IPS DF 6.9 (cell line): ENCODE measurements at regions not wholly inside any gene's neighbourhood (a gene's known extent, or its start where the extent isn't known, plus 50 kb on each side); places are given as distances from the start of the nearest gene placed in this dataset.

Source experiments
- DNase-seq: peaks from one replicate; pipeline ENCODE4 v3.0.0-alpha.2; 2013; ENCODE audit warnings: low read depth, low spot score
- H3K27ac ChIP-seq: one replicate; pipeline ENCODE4 v1.5.1; 2013; ENCODE audit warnings: low read length, control low read depth
- H3K27me3 ChIP-seq: 2 replicates; pipeline ENCODE4 v1.6.1; 2013; ENCODE audit warnings: mild to moderate bottlenecking, low read length; ENCODE audit not compliant: control insufficient read depth, insufficient read depth
- H3K36me3 ChIP-seq: 2 replicates; pipeline ENCODE4 v1.6.1; 2013; ENCODE audit warnings: low read length; ENCODE audit not compliant: control insufficient read depth, insufficient read depth
- H3K4me1 ChIP-seq: 2 replicates; pipeline ENCODE4 v1.6.1; 2013; ENCODE audit warnings: low read length; ENCODE audit not compliant: control insufficient read depth, insufficient read depth
- H3K4me3 ChIP-seq: 2 replicates; pipeline ENCODE4 v1.5.1; 2013; ENCODE audit warnings: mild to moderate bottlenecking, low read length
- H3K9me3 ChIP-seq: 2 replicates; pipeline ENCODE4 v1.6.1; 2013; ENCODE audit warnings: low read length, inconsistent platforms; ENCODE audit not compliant: control insufficient read depth, insufficient read depth
- WGBS: extraction: QIAGEN DNeasy Blood & Tissue Kit; methylation state at CpG from one replicate; pipeline ENCODE4 v1.1.7; 2013; ENCODE audit warnings: mixed read lengths, missing lambda C conversion rate; ENCODE audit not compliant: insufficient read length, insufficient coverage; 5-methylcytosine and 5-hydroxymethylcytosine counted together

GRCh38 chr12:89884952-89885351 is 176.3 kb upstream of the ATP2B1 start:
- Histone ChIP-seq H3K36me3 (no peaks in the 10 kb centered on the region), H3K4me3 (no peak overlapping the region), H3K27me3 (no peaks in the 10 kb centered on the region), H3K9me3 (no peaks in the 10 kb centered on the region), H3K27ac (no peak overlapping the region), H3K4me1 (peaks cover 6% of the 10 kb centered on the region; the same call in 1 of the 2 replicates)
- DNase-seq: no peak

- Histone ChIP-seq H3K27ac (no peak overlapping the region), H3K4me3 (no peak overlapping the region), H3K27me3 (no peaks in the 10 kb centered on the region), H3K4me1 (peaks cover 6% of the 10 kb centered on the region; the same call in 1 of the 2 replicates), H3K36me3 (no peaks in the 10 kb centered on the region), H3K9me3 (no peaks in the 10 kb centered on the region)
- WGBS: no CpG with 5 or more reads among the region's 1 CpG
- DNase-seq: no peak
Observed at GRCh38 chr12:89884416-89884898, 175.8 kb upstream of the ATP2B1 start.

- Histone ChIP-seq H3K36me3 (no peaks in the 10 kb centered on the region), H3K4me1 (peaks cover 6% of the 10 kb centered on the region; the same call in 1 of the 2 replicates), H3K4me3 (no peak overlapping the region), H3K27me3 (no peaks in the 10 kb centered on the region), H3K9me3 (no peaks in the 10 kb centered on the region), H3K27ac (no peak overlapping the region)
- DNase-seq: peak; percentile 63
- WGBS: no CpG with 5 or more reads among the region's 4 CpGs
Observed at GRCh38 chr12:89883630-89884389, 175.2 kb upstream of the ATP2B1 start.

- Histone ChIP-seq H3K27ac (no peak overlapping the region), H3K36me3 (no peaks in the 10 kb centered on the region), H3K4me3 (no peak overlapping the region), H3K27me3 (no peaks in the 10 kb centered on the region), H3K9me3 (no peaks in the 10 kb centered on the region), H3K4me1 (peaks cover 6% of the 10 kb centered on the region; the same call in 1 of the 2 replicates)
- DNase-seq: no peak
Observed at GRCh38 chr12:89882792-89883191, 174.2 kb upstream of the ATP2B1 start.

- H3K27ac ChIP-seq: no peak overlapping the region
- H3K4me1 ChIP-seq: peaks cover 6% of the 10 kb centered on the region; the same call in 1 of the 2 replicates
- no peaks in the 10 kb centered on the region for H3K9me3 ChIP-seq
Observed at GRCh38 chr12:89882050-89882449, 173.4 kb upstream of the ATP2B1 start.

GRCh38 chr12:89880690-89881350 is 172.2 kb upstream of the ATP2B1 start:
- Histone ChIP-seq H3K4me1 (peaks cover 6% of the 10 kb centered on the region; the same call in 1 of the 2 replicates), H3K36me3 (no peaks in the 10 kb centered on the region), H3K4me3 (no peak overlapping the region), H3K27me3 (no peaks in the 10 kb centered on the region), H3K9me3 (no peaks in the 10 kb centered on the region), H3K27ac (no peak overlapping the region)
- no CpG with 5 or more reads among the region's 4 CpGs for WGBS
- no peak for DNase-seq

More at GRCh38 chr12:89882050-89882449, 173.4 kb upstream of the ATP2B1 start:
- Histone ChIP-seq H3K36me3 (no peaks in the 10 kb centered on the region), H3K4me3 (no peak overlapping the region), H3K27me3 (no peaks in the 10 kb centered on the region)
- DNase-seq: no peak

- Histone ChIP-seq H3K9me3 (no peaks in the 10 kb centered on the region), H3K4me1 (peaks cover 5% of the 10 kb centered on the region; the same call in 1 of the 2 replicates), H3K27me3 (no peaks in the 10 kb centered on the region), H3K27ac (no peak overlapping the region), H3K4me3 (no peak overlapping the region), H3K36me3 (no peaks in the 10 kb centered on the region)
- no CpG with 5 or more reads among the region's 1 CpG for WGBS
- DNase-seq: no peak
Observed at GRCh38 chr12:89879766-89880165, 171.1 kb upstream of the ATP2B1 start.

- no peak for DNase-seq
- peaks cover 5% of the 10 kb centered on the region; the same call in 1 of the 2 replicates for H3K4me1 ChIP-seq
- H3K36me3 ChIP-seq: no peaks in the 10 kb centered on the region
- no peaks in the 10 kb centered on the region for H3K9me3 ChIP-seq
- H3K27me3 ChIP-seq: no peaks in the 10 kb centered on the region
- no peak overlapping the region for H3K27ac ChIP-seq
- WGBS: no CpG with 5 or more reads among the region's 2 CpGs
- no peak overlapping the region for H3K4me3 ChIP-seq
Observed at GRCh38 chr12:89878950-89879349, 170.3 kb upstream of the ATP2B1 start.

- no peak for DNase-seq
- H3K9me3 ChIP-seq: no peaks in the 10 kb centered on the region
- no peaks in the 10 kb centered on the region for H3K27me3 ChIP-seq
- no peaks in the 10 kb centered on the region for H3K36me3 ChIP-seq
- no peak overlapping the region for H3K27ac ChIP-seq
- H3K4me3 ChIP-seq: no peak overlapping the region
- WGBS: no CpG with 5 or more reads among the region's 6 CpGs
- peaks cover 2% of the 10 kb centered on the region; the same call in 1 of the 2 replicates for H3K4me1 ChIP-seq
Observed at GRCh38 chr12:89878327-89878726, 169.7 kb upstream of the ATP2B1 start.

GRCh38 chr12:89877671-89878070 is 169.0 kb upstream of the ATP2B1 start:
- WGBS: no CpG with 5 or more reads among the region's 3 CpGs
- H3K27ac ChIP-seq: no peak overlapping the region
- no peak overlapping the region for H3K4me3 ChIP-seq
- no peak for DNase-seq
- H3K27me3 ChIP-seq: no peaks in the 10 kb centered on the region
- H3K4me1 ChIP-seq: peaks cover 2% of the 10 kb centered on the region; the same call in 1 of the 2 replicates
- H3K36me3 ChIP-seq: no peaks in the 10 kb centered on the region
- no peaks in the 10 kb centered on the region for H3K9me3 ChIP-seq
